ENCODE measurements at regions not wholly inside any gene's neighbourhood (a gene's known extent, or its start where the extent isn't known, plus 50 kb on each side); places are given as distances from the start of the nearest gene placed in this dataset.

GRCh38 chr17:37838276-37838675 is 85.9 kb upstream of the TBC1D3K start:
- no peak for TF ChIP-seq EP300 (IDR thresholded peaks at IDR 0.05; ENCODE audit: borderline replicate concordance)
- TF ChIP-seq, protein P1, sequence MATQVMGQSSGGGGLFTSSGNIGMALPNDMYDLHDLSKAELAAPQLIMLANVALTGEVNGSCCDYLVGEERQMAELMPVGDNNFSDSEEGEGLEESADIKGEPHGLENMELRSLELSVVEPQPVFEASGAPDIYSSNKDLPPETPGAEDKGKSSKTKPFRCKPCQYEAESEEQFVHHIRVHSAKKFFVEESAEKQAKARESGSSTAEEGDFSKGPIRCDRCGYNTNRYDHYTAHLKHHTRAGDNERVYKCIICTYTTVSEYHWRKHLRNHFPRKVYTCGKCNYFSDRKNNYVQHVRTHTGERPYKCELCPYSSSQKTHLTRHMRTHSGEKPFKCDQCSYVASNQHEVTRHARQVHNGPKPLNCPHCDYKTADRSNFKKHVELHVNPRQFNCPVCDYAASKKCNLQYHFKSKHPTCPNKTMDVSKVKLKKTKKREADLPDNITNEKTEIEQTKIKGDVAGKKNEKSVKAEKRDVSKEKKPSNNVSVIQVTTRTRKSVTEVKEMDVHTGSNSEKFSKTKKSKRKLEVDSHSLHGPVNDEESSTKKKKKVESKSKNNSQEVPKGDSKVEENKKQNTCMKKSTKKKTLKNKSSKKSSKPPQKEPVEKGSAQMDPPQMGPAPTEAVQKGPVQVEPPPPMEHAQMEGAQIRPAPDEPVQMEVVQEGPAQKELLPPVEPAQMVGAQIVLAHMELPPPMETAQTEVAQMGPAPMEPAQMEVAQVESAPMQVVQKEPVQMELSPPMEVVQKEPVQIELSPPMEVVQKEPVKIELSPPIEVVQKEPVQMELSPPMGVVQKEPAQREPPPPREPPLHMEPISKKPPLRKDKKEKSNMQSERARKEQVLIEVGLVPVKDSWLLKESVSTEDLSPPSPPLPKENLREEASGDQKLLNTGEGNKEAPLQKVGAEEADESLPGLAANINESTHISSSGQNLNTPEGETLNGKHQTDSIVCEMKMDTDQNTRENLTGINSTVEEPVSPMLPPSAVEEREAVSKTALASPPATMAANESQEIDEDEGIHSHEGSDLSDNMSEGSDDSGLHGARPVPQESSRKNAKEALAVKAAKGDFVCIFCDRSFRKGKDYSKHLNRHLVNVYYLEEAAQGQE (IDR thresholded peaks at IDR 0.05; ENCODE audit: low read depth), result no peak

All from Ishikawa (cell line).